ENCODE measurements at regions not wholly inside any gene's neighbourhood (a gene's known extent, or its start where the extent isn't known, plus 50 kb on each side); places are given as distances from the start of the nearest gene placed in this dataset.

- FAIRE-seq, result no peak
Observed at GRCh38 chr12:97989366-97989940, 525.9 kb upstream of the TMPO start.

- no peak for FAIRE-seq
Observed at GRCh38 chr12:97994746-97995484, 520.5 kb upstream of the TMPO start.

- no peak for FAIRE-seq
Observed at GRCh38 chr12:97995559-97995958, 519.8 kb upstream of the TMPO start.

- FAIRE-seq, result no peak
Observed at GRCh38 chr12:98001430-98001829, 514.0 kb upstream of the TMPO start.

- FAIRE-seq, result no peak
Observed at GRCh38 chr12:98002887-98003493, 512.4 kb upstream of the TMPO start.

GRCh38 chr12:98007963-98008362 lies 507.4 kb upstream of the TMPO start:
- no peak for FAIRE-seq

- FAIRE-seq, result no peak
Observed at GRCh38 chr12:98013560-98013959, 501.8 kb upstream of the TMPO start.

GRCh38 chr12:98018836-98019235 lies 496.6 kb upstream of the TMPO start:
- no peak for FAIRE-seq

- FAIRE-seq, result no peak
Observed at GRCh38 chr12:98020376-98020775, 495.0 kb upstream of the TMPO start.

GRCh38 chr12:98022961-98023360 lies 492.4 kb upstream of the TMPO start:
- FAIRE-seq, result no peak

GRCh38 chr12:98037401-98038140 lies 477.8 kb upstream of the TMPO start:
- FAIRE-seq, result no peak

- FAIRE-seq, result no peak
Observed at GRCh38 chr12:98042668-98043067, 472.7 kb upstream of the TMPO start.

- FAIRE-seq, result no peak
Observed at GRCh38 chr12:98045395-98045794, 470.0 kb upstream of the TMPO start.

- no peak for FAIRE-seq
Observed at GRCh38 chr12:98048326-98048725, 467.1 kb upstream of the TMPO start.

GRCh38 chr12:98053202-98053601 lies 462.2 kb upstream of the TMPO start:
- no peak for FAIRE-seq

- no peak for FAIRE-seq
Observed at GRCh38 chr12:98057701-98058100, 457.7 kb upstream of the TMPO start.

- FAIRE-seq, result no peak
Observed at GRCh38 chr12:98058213-98058612, 457.2 kb upstream of the TMPO start.

- FAIRE-seq, result no peak
Observed at GRCh38 chr12:98058838-98059237, 456.6 kb upstream of the TMPO start.

GRCh38 chr12:98059659-98060343 lies 455.6 kb upstream of the TMPO start:
- FAIRE-seq, result no peak

GRCh38 chr12:98060411-98060810 lies 455.0 kb upstream of the TMPO start:
- no peak for FAIRE-seq

- FAIRE-seq, result no peak
Observed at GRCh38 chr12:98062464-98063245, 452.7 kb upstream of the TMPO start.

- FAIRE-seq, result no peak
Observed at GRCh38 chr12:98064501-98064900, 450.9 kb upstream of the TMPO start.
